ENCODE measurements at regions not wholly inside any gene's neighbourhood (a gene's known extent, or its start where the extent isn't known, plus 50 kb on each side); places are given as distances from the start of the nearest gene placed in this dataset.

DNA sequence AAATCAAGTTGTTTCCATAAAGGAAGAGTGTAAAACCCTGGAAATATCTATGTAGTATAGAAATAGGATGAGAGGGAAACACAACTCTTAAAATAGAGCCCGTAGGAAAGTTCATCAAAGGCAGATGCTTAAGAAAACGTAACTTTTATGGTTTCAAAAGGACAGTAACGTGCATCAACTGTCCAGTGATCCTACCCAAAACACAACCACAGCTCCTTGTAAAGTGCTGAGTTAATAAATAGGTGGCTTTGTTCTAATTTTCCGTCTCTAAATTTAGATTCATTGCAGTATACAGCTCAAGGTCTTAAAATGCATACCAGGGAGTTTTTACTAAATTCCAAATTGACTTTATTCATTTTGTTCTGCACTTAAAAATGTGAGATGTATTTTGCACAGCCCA is 282.1 kb upstream of the ID2 start:
- no peak for DNase-seq

GRCh38 chr2:8400196-8400595 is 281.7 kb upstream of the ID2 start:
- DNase-seq = no peak

GRCh38 chr2:8402222-8402621 is 279.6 kb upstream of the ID2 start:
- DNase-seq = no peak

DNA sequence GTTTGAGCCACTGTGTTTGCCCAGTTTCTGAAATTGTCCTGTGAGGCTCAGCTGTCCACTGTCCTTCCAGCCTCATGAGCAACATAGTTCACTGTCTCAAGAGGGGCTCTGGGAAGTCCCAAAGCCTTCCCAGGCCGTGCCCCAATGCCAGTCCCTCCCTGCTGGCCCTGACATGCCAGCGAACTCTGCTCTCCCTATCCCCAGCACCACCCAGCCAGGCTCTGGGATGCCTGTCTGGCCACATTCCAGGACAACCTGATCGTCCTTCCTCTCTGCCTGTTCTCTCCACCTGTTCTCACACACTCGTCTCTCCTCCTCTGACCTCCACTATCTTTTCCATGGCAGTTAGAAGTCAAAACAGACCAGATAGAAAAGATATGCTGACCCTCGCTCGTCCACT is 278.0 kb upstream of the ID2 start:
- no peak for DNase-seq

DNA sequence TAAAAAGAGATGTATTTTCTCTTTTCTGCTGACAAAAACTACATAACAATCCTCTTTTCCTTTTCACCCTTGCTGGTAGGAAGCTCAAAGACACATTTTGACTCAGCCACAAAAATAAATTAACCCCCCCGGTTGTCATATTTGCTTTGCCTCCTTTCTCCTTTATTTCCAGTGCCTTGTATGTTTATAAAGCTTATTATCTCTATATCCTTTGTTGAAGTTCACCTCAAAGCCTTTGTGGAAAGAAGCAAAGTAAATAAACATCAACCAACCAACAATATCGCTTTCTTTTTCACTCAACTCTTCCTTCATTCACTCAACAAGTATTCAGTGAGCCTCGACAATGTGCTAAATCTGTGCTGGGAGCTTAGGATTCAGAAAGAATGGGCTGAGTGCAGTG is 276.5 kb upstream of the ID2 start:
- no peak for DNase-seq

DNA sequence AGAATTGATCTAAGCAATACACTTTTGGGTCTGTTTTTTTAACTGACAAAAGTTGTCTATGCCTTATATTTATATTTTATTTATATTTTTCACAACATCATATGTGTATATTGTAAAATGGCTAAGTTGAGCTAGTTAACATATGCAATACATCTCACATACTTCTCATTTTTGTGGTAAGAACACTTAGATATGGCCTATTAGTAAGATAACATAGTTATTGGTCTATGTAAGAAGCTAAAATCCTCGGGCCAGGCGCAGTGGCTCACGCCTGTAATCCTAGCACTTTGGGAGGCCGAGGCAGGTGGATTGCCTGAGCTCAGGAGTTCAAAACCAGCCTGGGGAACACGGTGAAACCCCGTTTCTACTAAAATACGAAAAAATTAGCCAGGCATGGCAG is 275.6 kb upstream of the ID2 start:
- no peak for DNase-seq

GRCh38 chr2:8407332-8407731 is 274.5 kb upstream of the ID2 start:
- no peak for DNase-seq

GRCh38 chr2:8408560-8409460 is 273.0 kb upstream of the ID2 start:
- no peak for DNase-seq

DNA sequence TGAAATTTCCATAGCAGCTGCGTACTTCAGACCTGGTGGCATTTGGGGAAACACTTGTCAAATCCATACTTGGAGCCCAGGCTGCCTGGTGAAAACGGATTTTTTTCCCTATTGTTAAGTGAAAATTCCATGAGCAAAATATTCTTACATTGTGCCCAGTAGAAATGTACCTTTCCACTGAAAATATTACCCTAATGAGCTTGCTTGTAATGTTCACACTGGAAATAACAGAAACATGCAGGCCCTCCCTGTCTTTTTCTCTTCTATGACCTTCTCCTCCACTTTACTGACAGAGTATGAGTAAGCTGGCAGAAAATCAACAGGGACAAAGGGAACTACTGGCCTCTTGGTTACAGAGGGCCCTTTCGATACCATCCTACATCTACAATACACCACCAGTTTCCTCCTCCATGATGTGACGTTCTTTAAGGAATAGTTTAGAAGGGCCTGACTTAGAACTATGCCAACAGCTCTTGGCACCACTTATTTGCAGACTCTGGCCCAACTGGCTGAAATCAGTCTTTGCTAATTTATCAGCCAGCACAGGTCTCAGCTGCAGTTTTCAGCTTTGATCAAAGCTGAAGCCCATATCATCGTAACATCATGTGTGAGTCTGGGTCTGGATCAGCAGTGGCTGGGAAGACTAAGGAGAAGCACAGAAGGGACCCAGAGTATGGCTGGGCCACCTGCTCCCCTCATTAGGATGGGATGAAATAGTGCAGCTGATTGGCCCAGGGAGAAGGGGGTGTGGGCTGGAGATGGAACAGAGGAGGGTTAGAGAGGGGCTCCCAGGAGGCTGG is 272.2 kb upstream of the ID2 start:
- no peak for DNase-seq

GRCh38 chr2:8412082-8412481 is 269.8 kb upstream of the ID2 start:
- no peak for DNase-seq

DNA sequence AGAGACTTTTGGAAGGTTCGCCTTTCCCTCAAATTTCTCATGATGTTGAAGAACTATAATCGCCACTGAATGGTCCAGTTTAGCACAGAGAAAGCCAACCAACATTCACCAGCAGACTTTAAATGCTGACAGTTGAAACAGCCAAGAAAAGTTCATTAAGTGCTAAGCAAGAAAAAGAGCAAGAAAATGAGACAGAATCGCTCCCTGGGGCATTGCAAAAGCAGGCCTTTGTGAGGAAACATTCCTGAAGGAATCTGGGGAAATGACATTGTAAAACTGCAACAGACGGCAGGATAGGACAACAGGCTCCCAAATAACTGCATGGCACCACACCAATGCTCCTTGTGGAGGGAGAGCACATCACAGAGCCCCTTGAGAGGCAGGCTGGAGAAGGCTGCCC is 269.3 kb upstream of the ID2 start:
- peak; percentile 57 to 81 for DNase-seq

- no peak for DNase-seq
Observed at GRCh38 chr2:8413589-8414135, 268.2 kb upstream of the ID2 start.

GRCh38 chr2:8414946-8415879 is 266.6 kb upstream of the ID2 start:
- DNase-seq = no peak

GRCh38 chr2:8416001-8416571 is 265.8 kb upstream of the ID2 start:
- DNase-seq = no peak

DNA sequence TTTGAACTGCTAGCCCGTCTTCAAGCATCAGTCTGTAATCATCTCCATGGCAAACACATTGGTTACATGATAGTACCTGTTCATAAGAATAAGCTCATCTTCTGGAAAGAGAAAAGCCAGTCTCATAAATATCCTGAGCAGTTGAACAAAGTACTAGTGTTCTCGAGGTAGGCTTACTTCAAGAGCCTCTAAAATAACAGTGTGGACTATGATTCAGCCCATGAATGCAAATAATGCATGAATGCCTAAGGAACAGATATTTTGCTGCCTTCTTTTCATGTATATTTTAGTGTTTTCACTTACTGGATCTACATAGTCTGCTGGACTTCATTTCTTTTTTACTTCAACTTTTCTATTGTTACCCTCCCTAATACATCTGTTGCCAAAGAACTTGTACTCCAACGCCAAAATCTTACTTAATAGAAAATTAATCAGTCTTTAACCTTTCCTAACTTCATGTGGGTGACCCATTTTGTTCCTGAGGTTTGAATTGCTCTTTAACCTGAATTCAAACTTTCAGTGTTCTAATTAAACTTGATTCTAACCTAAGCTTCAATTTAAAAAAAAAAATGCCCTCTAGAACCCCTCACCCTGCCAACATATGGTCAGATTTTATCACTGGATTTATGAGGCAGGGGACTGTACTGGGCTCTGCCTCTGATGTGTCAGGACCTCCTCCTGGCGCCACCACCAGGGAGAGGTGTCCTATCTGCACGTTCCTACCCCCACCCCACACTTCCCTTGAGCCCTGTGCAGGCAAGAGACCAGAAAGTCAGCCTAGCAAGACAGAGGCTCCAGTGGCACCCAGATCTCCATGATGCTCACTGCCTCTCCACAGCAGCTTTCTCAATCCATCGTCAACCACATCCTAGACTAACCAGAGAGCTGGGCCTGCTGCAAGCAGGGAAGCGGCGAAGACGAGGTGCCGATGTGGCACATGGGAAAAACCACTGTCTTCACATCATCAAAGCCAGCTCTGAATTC is 264.7 kb upstream of the ID2 start:
- DNase-seq = no peak

DNA sequence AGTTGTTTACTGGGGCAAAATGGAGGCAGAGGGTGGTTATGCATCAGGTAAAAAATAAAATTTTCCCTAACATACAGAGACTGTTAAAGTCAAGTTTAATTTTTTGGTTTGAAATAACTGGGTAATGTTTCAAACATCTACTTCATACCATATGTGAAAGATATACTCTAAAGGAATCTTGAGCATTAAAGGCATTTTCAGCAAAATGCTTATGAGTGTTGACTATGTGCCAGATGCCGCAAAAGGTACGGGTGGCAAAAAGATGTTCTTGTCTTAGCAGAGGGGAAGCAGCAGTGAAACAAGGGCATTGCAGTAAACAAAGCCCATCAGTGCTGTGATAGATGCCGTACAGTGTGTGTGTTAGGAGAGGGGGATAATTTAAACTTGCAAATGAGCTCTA is 263.1 kb upstream of the ID2 start:
- no peak for DNase-seq

GRCh38 chr2:8421658-8422449 is 260.0 kb upstream of the ID2 start:
- DNase-seq = no peak

- DNase-seq = no peak
Observed at GRCh38 chr2:8422450-8422800, 259.4 kb upstream of the ID2 start.

Data from right lung (tissue), 2 donors.